Esophagus squamous epithelium (tissue), 5 donors: ENCODE measurements at regions not wholly inside any gene's neighbourhood (a gene's known extent, or its start where the extent isn't known, plus 50 kb on each side); places are given as distances from the start of the nearest gene placed in this dataset.

Source experiments
- DNase-seq: peaks from one replicate; lab custom pipeline; 2025; lab: John Stamatoyannopoulos, UW
- H3K27ac ChIP-seq, 4 donors: fragments of 200-600 bp; sonication (generic); one replicate each; pipeline ENCODE4 v1.5.1; 2016 to 2019; ENCODE audit warnings: mild to moderate bottlenecking in 1 of 4
- H3K27me3 ChIP-seq, 4 donors: fragments of 200-600 bp; sonication (generic); 1 replicate in 3 of 4; 2 replicates in 1 of 4; pipeline versions ENCODE4 v1.5.1 to v1.6.0; 2017 to 2021; ENCODE audit warnings: antibody characterized with exemption in 1 of 4
- H3K36me3 ChIP-seq, 3 donors: fragments of 200-600 bp; sonication (generic); one replicate each; pipeline ENCODE4 v1.5.1; 2016 to 2019
- H3K4me1 ChIP-seq, 3 donors: fragments of 200-600 bp; sonication (generic); one replicate each; pipeline ENCODE4 v1.5.1; 2017 to 2019
- H3K4me3 ChIP-seq, 4 donors: fragments of 200-600 bp; sonication (generic); 1 replicate in 3 of 4; 2 replicates in 1 of 4; pipeline ENCODE4 v1.5.1; 2016 to 2019; ENCODE audit warnings: mild to moderate bottlenecking in 2 of 4, moderate library complexity in 1 of 4
- H3K9me3 ChIP-seq, 3 donors: fragments of 200-600 bp; sonication (generic); one replicate each; pipeline ENCODE4 v1.5.1; 2016 to 2019
- CTCF ChIP-seq, 6 experiments: fragments of 450-650 bp in 4 of 6; fragments of 200-600 bp in 2 of 6; sonication (generic) in 2 of 6; IDR thresholded peaks; one replicate each; pipeline ENCODE4 v1.5.1; 2016 to 2019; ENCODE audit warnings: antibody characterized with exemption in 6 of 6, mild to moderate bottlenecking in 4 of 6, moderate library complexity in 4 of 6
- POLR2A ChIP-seq, 4 donors: fragments of 450-650 bp; IDR thresholded peaks; one replicate each; pipeline ENCODE4 v1.6.1; 2017; ENCODE audit warnings: antibody characterized with exemption in 4 of 4, mild to moderate bottlenecking in 4 of 4, moderate library complexity in 3 of 4
- WGBS, 2 donors: methylation state at CpG; one replicate each; pipeline ENCODE4 v1.1.5; 2018; 5-methylcytosine and 5-hydroxymethylcytosine counted together
- intact Hi-C: fragments of 100-400 bp; cut with DNase I; formaldehyde crosslinking; loops from one replicate; pipeline ENCODE4 v1.15.0; 2022
- donor health status: DM: yes; HTN: yes; CAD: no.

- Histone ChIP-seq H3K27me3 (peaks cover 0 to 43% (median 0%) of the 10 kb centered on the region in 4 donors), H3K4me1 (peaks cover 22 to 51% (median 25%) of the 10 kb centered on the region in 3 donors), H3K4me3 (no peak overlapping the region), H3K27ac (peak overlapping the region in 1 of 4 donors; percentile 21), H3K36me3 (no peaks in the 10 kb centered on the region), H3K9me3 (no peaks in the 10 kb centered on the region)
- intact Hi-C loops, result no loop called here
- 51 to 68% methylated on average over 4 of the region's 10 CpGs for WGBS, 2 donors
- TF ChIP-seq POLR2A (IDR thresholded peaks at IDR 0.05), result no peak
- TF ChIP-seq CTCF (IDR thresholded peaks at IDR 0.05), result no peak
- no peak for DNase-seq
Measured at GRCh38 chr2:120785228-120785966, 49.7 kb downstream of the GLI2 start.

GRCh38 chr2:120786038-120786960 lies 50.6 kb downstream of the GLI2 start:
- intact Hi-C loops, result no loop called here
- no peaks in the 10 kb centered on the region for H3K9me3 ChIP-seq
- WGBS, 2 donors, result 67 to 83% methylated on average over 10 to 11 of the region's 13 CpGs
- H3K4me3 ChIP-seq, result no peak overlapping the region
- no peak for DNase-seq
- H3K36me3 ChIP-seq, result no peaks in the 10 kb centered on the region
- TF ChIP-seq CTCF (IDR thresholded peaks at IDR 0.05) (no peak), POLR2A (IDR thresholded peaks at IDR 0.05) (no peak)
- H3K4me1 ChIP-seq, result peaks cover 21 to 47% (median 22%) of the 10 kb centered on the region in 3 donors
- no peak overlapping the region for H3K27ac ChIP-seq
- H3K27me3 ChIP-seq, result peaks cover 0 to 39% (median 0%) of the 10 kb centered on the region in 4 donors

GRCh38 chr2:120787111-120787821 lies 51.6 kb downstream of the GLI2 start:
- intact Hi-C loops, result no loop called here
- Histone ChIP-seq H3K4me1 (peaks cover 25 to 56% (median 25%) of the 10 kb centered on the region in 3 donors), H3K27me3 (peaks cover 0 to 36% (median 0%) of the 10 kb centered on the region in 4 donors), H3K27ac (no peak overlapping the region), H3K9me3 (no peaks in the 10 kb centered on the region), H3K36me3 (no peaks in the 10 kb centered on the region), H3K4me3 (no peak overlapping the region)
- no peak for DNase-seq
- TF ChIP-seq POLR2A (IDR thresholded peaks at IDR 0.05) (no peak), CTCF (IDR thresholded peaks at IDR 0.05) (no peak)
- WGBS, 2 donors, result 87 to 88% methylated on average over 7 to 11 of the region's 15 CpGs

GRCh38 chr2:120787822-120788700 lies 52.4 kb downstream of the GLI2 start:
- Histone ChIP-seq H3K27me3 (peaks cover 0 to 32% (median 0%) of the 10 kb centered on the region in 4 donors), H3K27ac (no peak overlapping the region), H3K9me3 (no peaks in the 10 kb centered on the region), H3K4me1 (peaks cover 24 to 59% (median 26%) of the 10 kb centered on the region in 3 donors), H3K36me3 (no peaks in the 10 kb centered on the region), H3K4me3 (no peak overlapping the region)
- 65 to 73% methylated on average over 6 to 9 of the region's 10 CpGs for WGBS, 2 donors
- DNase-seq, result no peak
- intact Hi-C loops, result no loop called here
- TF ChIP-seq CTCF (IDR thresholded peaks at IDR 0.05), result no peak
- no peak for TF ChIP-seq POLR2A (IDR thresholded peaks at IDR 0.05)
